Frontal cortex (tissue), 3 donors: ENCODE measurements at regions not wholly inside any gene's neighbourhood (a gene's known extent, or its start where the extent isn't known, plus 50 kb on each side); places are given as distances from the start of the nearest gene placed in this dataset.

Source experiments
- DNase-seq, 2 donors: peaks; one replicate each; pipeline ENCODE4 v3.0.0; 2012; ENCODE audit warnings: low spot score in 2 of 2
- FAIRE-seq: peaks from 2 replicates; lab custom pipeline; 2012; peaks lifted over from hg19 to GRCh38; lab: Jason Lieb, UNC
- donor health status: control.
- donor health status: control.
- donor health status: control.

- no peak for FAIRE-seq
- no peak for DNase-seq
Measured at GRCh38 chr4:127055357-127055756, 577.4 kb upstream of the INTU start.

- DNase-seq (no peak), FAIRE-seq (no peak)
Measured at GRCh38 chr4:127069675-127070074, 563.1 kb upstream of the INTU start.

GRCh38 chr4:127071443-127071842 lies 561.3 kb upstream of the INTU start:
- DNase-seq (no peak), FAIRE-seq (no peak)

- FAIRE-seq (no peak), DNase-seq (no peak)
Measured at GRCh38 chr4:127080141-127080540, 552.6 kb upstream of the INTU start.

GRCh38 chr4:127081041-127081440 lies 551.7 kb upstream of the INTU start:
- FAIRE-seq = no peak

GRCh38 chr4:127082986-127083385 lies 549.8 kb upstream of the INTU start:
- DNase-seq (no peak), FAIRE-seq (no peak)

More at GRCh38 chr4:127081041-127081440, 551.7 kb upstream of the INTU start:
- DNase-seq = no peak

GRCh38 chr4:127084666-127085065 lies 548.1 kb upstream of the INTU start:
- FAIRE-seq = no peak
- DNase-seq = no peak

- DNase-seq (no peak), FAIRE-seq (no peak)
Measured at GRCh38 chr4:127097061-127097460, 535.7 kb upstream of the INTU start.

- no peak for FAIRE-seq
- no peak for DNase-seq
Measured at GRCh38 chr4:127102361-127102760, 530.4 kb upstream of the INTU start.

GRCh38 chr4:127103681-127104115 lies 529.1 kb upstream of the INTU start:
- DNase-seq (no peak), FAIRE-seq (no peak)

GRCh38 chr4:127113844-127114362 lies 518.9 kb upstream of the INTU start:
- DNase-seq (no peak), FAIRE-seq (no peak)

- no peak for DNase-seq
- FAIRE-seq = no peak
Measured at GRCh38 chr4:127118681-127119080, 514.1 kb upstream of the INTU start.

- FAIRE-seq (no peak), DNase-seq (no peak)
Measured at GRCh38 chr4:127120441-127121090, 512.2 kb upstream of the INTU start.

- DNase-seq (no peak), FAIRE-seq (no peak)
Measured at GRCh38 chr4:127124919-127125318, 507.8 kb upstream of the INTU start.

GRCh38 chr4:127126718-127127117 lies 506.0 kb upstream of the INTU start:
- FAIRE-seq = no peak
- no peak for DNase-seq

GRCh38 chr4:127131527-127131926 lies 501.2 kb upstream of the INTU start:
- DNase-seq = no peak
- FAIRE-seq = no peak

- FAIRE-seq = no peak
- no peak for DNase-seq
Measured at GRCh38 chr4:127134490-127134889, 498.3 kb upstream of the INTU start.

- FAIRE-seq = no peak
Measured at GRCh38 chr4:127138586-127138985, 494.2 kb upstream of the INTU start.

GRCh38 chr4:127139788-127140286 lies 492.9 kb upstream of the INTU start:
- no peak for DNase-seq
- no peak for FAIRE-seq

More at GRCh38 chr4:127138586-127138985, 494.2 kb upstream of the INTU start:
- DNase-seq = no peak

- FAIRE-seq (no peak), DNase-seq (no peak)
Measured at GRCh38 chr4:127140306-127140705, 492.5 kb upstream of the INTU start.

GRCh38 chr4:127141856-127142255 lies 490.9 kb upstream of the INTU start:
- FAIRE-seq (no peak), DNase-seq (no peak)
